AML-193 (cell line): ENCODE measurements at regions not wholly inside any gene's neighbourhood (a gene's known extent, or its start where the extent isn't known, plus 50 kb on each side); places are given as distances from the start of the nearest gene placed in this dataset.
A peak's percentile ranks its signal among the peaks of the same experiment; 100 is the strongest.
"Not testable (repeated sequence)": the region's sequence is repeated elsewhere in the genome, so short reads cannot be mapped to it uniquely, and the experiment has no call there.

Experiments
- DNase-seq, 2 experiments: peaks; one replicate each; lab custom pipeline; 2025; lab: John Stamatoyannopoulos, UW

GRCh38 chr6:27136978-27137814 is 110.3 kb upstream of the PRSS16 start:
- peak in 1 of 2 experiments; percentile 52 for DNase-seq

GRCh38 chr6:27138406-27138805 is 109.1 kb upstream of the PRSS16 start:
- DNase-seq = no peak

- peak; percentile 84 for DNase-seq
Measured at GRCh38 chr6:27138837-27139755, 108.4 kb upstream of the PRSS16 start.

- peak in 1 of 2 experiments; percentile 54 for DNase-seq
Measured at GRCh38 chr6:27139756-27140579, 107.5 kb upstream of the PRSS16 start.

GRCh38 chr6:27140999-27141528 is 106.4 kb upstream of the PRSS16 start:
- no peak for DNase-seq

- DNase-seq = no peak
Measured at GRCh38 chr6:27141529-27142015, 105.9 kb upstream of the PRSS16 start.

- DNase-seq = not testable (repeated sequence)
Measured at GRCh38 chr6:27143020-27143388, 104.5 kb upstream of the PRSS16 start.

GRCh38 chr6:27143474-27144026 is 104.0 kb upstream of the PRSS16 start:
- DNase-seq = no peak

- no peak for DNase-seq
Measured at GRCh38 chr6:27144740-27145079, 102.8 kb upstream of the PRSS16 start.

- DNase-seq = peak; percentile 96
Measured at GRCh38 chr6:27145731-27146455, 101.6 kb upstream of the PRSS16 start.

- DNase-seq = not testable (repeated sequence)
Measured at GRCh38 chr6:27146456-27146705, 101.1 kb upstream of the PRSS16 start.

GRCh38 chr6:27146706-27147505 is 100.6 kb upstream of the PRSS16 start:
- DNase-seq = peak; percentile 99 to 100

- no peak for DNase-seq
Measured at GRCh38 chr6:27148404-27148795, 99.1 kb upstream of the PRSS16 start.

- no peak for DNase-seq
Measured at GRCh38 chr6:27149150-27149549, 98.4 kb upstream of the PRSS16 start.

- DNase-seq = no peak
Measured at GRCh38 chr6:27154696-27155095, 92.8 kb upstream of the PRSS16 start.

- DNase-seq = no peak
Measured at GRCh38 chr6:27156874-27157458, 90.5 kb upstream of the PRSS16 start.

GRCh38 chr6:27157459-27158315 is 89.8 kb upstream of the PRSS16 start:
- DNase-seq = peak; percentile 86 to 89

GRCh38 chr6:27158316-27158643 is 89.2 kb upstream of the PRSS16 start:
- no peak for DNase-seq

GRCh38 chr6:27159725-27160124 is 87.8 kb upstream of the PRSS16 start:
- no peak for DNase-seq
